K562 (cell line): ENCODE measurements at regions not wholly inside any gene's neighbourhood (a gene's known extent, or its start where the extent isn't known, plus 50 kb on each side); places are given as distances from the start of the nearest gene placed in this dataset.

Source experiments
- ATAC-seq: fragments of 200-7000 bp; cut with Tn5 transposase; 3 replicates; pipeline ENCODE4 v1.9.1; 2020; ENCODE audit warnings: moderate library complexity
- BruUV-seq: library from RNA; stranded (reverse); fragments of 400-500 nt; replicated peaks from 2 replicates; lab custom pipeline; 2021; lab: Mats Ljungman, UMichigan
- CTCF ChIA-PET: fragments of 300-600 bp; formaldehyde crosslinking; extraction: SDS; loops from one replicate; lab custom pipeline; 2021; ENCODE audit warnings: low intra/inter-chr PET ratio; lab: Yijun Ruan, JAX
- POLR2A ChIA-PET: fragments of 300-600, 350-650 bp; sonication (Branson Sonifier 250); formaldehyde crosslinking; extraction: SDS; loops from one replicate; lab custom pipeline; 2021; ENCODE audit warnings: antibody characterized with exemption, inconsistent platforms; lab: Yijun Ruan, JAX
- DNase-seq, 4 experiments: peaks; one replicate each; pipeline versions ENCODE4 v3.0.0 to v3.0.0-alpha.2; 2011 to 2018; ENCODE audit warnings: low spot score in 3 of 4, mixed read lengths in 3 of 4; ENCODE audit errors: extremely low read depth in 1 of 4
- FAIRE-seq: peaks from 2 replicates; lab custom pipeline; 2011; peaks lifted over from hg19 to GRCh38; lab: Jason Lieb, UNC
- H2AFZ ChIP-seq: 2 replicates; pipeline ENCODE4 v1.6.0; 2011; ENCODE audit warnings: low read depth, low read length, control low read depth, inconsistent platforms
- H3K27ac ChIP-seq: fragments of 200-600 bp; 3 replicates; pipeline ENCODE4 v1.8.0; 2011; ENCODE audit warnings: low read depth, mild to moderate bottlenecking, control low read depth, inconsistent platforms, low read length, moderate library complexity, mixed read lengths; ENCODE audit errors: extremely low read depth
- H3K27me3 ChIP-seq, 2 experiments: fragments of 300-600 bp in 1 of 2; 2 replicates in 1 of 2; 3 replicates in 1 of 2; pipeline versions ENCODE4 v1.6.0 to v1.8.0; 2011; ENCODE audit warnings: inconsistent platforms in 2 of 2, low read length in 2 of 2, mild to moderate bottlenecking in 1 of 2, mixed read lengths in 1 of 2, moderate library complexity in 1 of 2; ENCODE audit not compliant: control insufficient read depth in 2 of 2, insufficient read depth in 2 of 2
- H3K36me3 ChIP-seq: fragments of 300-600 bp; 3 replicates; pipeline ENCODE4 v1.8.0; 2011; ENCODE audit warnings: mild to moderate bottlenecking, low read length, inconsistent platforms; ENCODE audit not compliant: control insufficient read depth, insufficient read depth
- H3K4me1 ChIP-seq, 2 experiments: fragments of 200-600 bp in 1 of 2; replicated peaks in 1 of 2; 2 replicates in 1 of 2; 3 replicates in 1 of 2; pipeline versions ENCODE4 v1.5.1 to v1.8.0; 2011; ENCODE audit warnings: inconsistent platforms in 2 of 2, low read length in 2 of 2, mild to moderate bottlenecking in 1 of 2, mixed read lengths in 1 of 2, moderate library complexity in 1 of 2; ENCODE audit not compliant: control insufficient read depth in 2 of 2, insufficient read depth in 2 of 2
- H3K4me2 ChIP-seq: 2 replicates; pipeline ENCODE4 v1.6.1; 2011; ENCODE audit warnings: low read length, control low read depth, inconsistent platforms, mixed read lengths; ENCODE audit not compliant: insufficient read depth
- H3K4me3 ChIP-seq: fragments of 200-600 bp; sonication (generic), shearing (Covaris generic); 2 replicates; pipeline ENCODE4 v1.5.1; 2016; ENCODE audit warnings: control low read depth, inconsistent platforms
- H3K79me2 ChIP-seq: fragments of 200-600 bp; 3 replicates; pipeline ENCODE4 v1.8.0; 2011; ENCODE audit warnings: low read length, inconsistent platforms; ENCODE audit not compliant: control insufficient read depth, insufficient read depth
- H3K9ac ChIP-seq, 2 experiments: 2 replicates each; pipeline versions ENCODE4 v1.6.0 to v1.6.1; 2011; ENCODE audit warnings: low read depth in 2 of 2, low read length in 2 of 2, control low read depth in 1 of 2, inconsistent platforms in 1 of 2, mild to moderate bottlenecking in 1 of 2, mixed read lengths in 1 of 2; ENCODE audit not compliant: insufficient read depth in 1 of 2
- H3K9me1 ChIP-seq: one replicate; pipeline ENCODE4 v1.6.0; 2011; ENCODE audit warnings: inconsistent platforms, mild to moderate bottlenecking, low read length, moderate library complexity; ENCODE audit not compliant: control insufficient read depth, insufficient read depth
- H3K9me3 ChIP-seq: replicated peaks from 2 replicates; pipeline ENCODE4 v1.5.1; 2011; ENCODE audit warnings: low read depth, low read length, inconsistent platforms; ENCODE audit not compliant: control insufficient read depth, insufficient read depth
- H4K20me1 ChIP-seq: replicated peaks from 2 replicates; pipeline ENCODE4 v1.6.1; 2011; ENCODE audit warnings: low read length, inconsistent platforms, mixed read lengths; ENCODE audit not compliant: control insufficient read depth, insufficient read depth
- BCL6 ChIP-seq: fragments of 250-450 bp; sonication (Bioruptor Pico); IDR thresholded peaks from 2 replicates; pipeline ENCODE4 v1.4.0; 2020
- EP300 ChIP-seq: IDR thresholded peaks from 2 replicates; pipeline ENCODE4 v1.6.1; 2012; ENCODE audit warnings: low read length, improper control_type of control experiment
- FOXM1 ChIP-seq, 2 experiments: fragments of 450-650 bp in 1 of 2; sonication (generic) in 1 of 2; formaldehyde crosslinking in 1 of 2; IDR thresholded peaks; 2 replicates each; pipeline versions ENCODE4 v1.6.1 to v1.9.0; 2017 to 2022; ENCODE audit warnings: low read depth in 2 of 2, mild to moderate bottlenecking in 2 of 2, missing genetic modification reagents in 1 of 2, moderate library complexity in 1 of 2
- NRF1 ChIP-seq, 2 experiments: fragments of 450-650 bp; IDR thresholded peaks in 1 of 2; conservative IDR thresholded peaks in 1 of 2; 2 replicates each; pipeline ENCODE4 v1.6.1; 2014; ENCODE audit warnings: mild to moderate bottlenecking in 2 of 2
- ZBTB7A ChIP-seq: IDR thresholded peaks from 2 replicates; pipeline ENCODE4 v1.6.1; 2011; ENCODE audit warnings: low read depth, mild to moderate bottlenecking, low read length, moderate library complexity, borderline replicate concordance; ENCODE audit not compliant: control insufficient read depth
- ZFP1 ChIP-seq: fragments of 450-650 bp; formaldehyde crosslinking; IDR thresholded peaks from 2 replicates; pipeline ENCODE4 v1.4.0; 2020; ENCODE audit warnings: mild to moderate bottlenecking, mixed read lengths
- ZNF121 ChIP-seq: sonication (generic); formaldehyde crosslinking; conservative IDR thresholded peaks from 2 replicates; pipeline ENCODE4 v1.8.0; 2022; ENCODE audit warnings: missing genetic modification reagents
- WGBS: fragments of 100-300 bp; shearing (Covaris generic); methylation state at CpG from one replicate; pipeline ENCODE4 v1.1.6; 2016; ENCODE audit warnings: low coverage, mixed read lengths; ENCODE audit not compliant: insufficient coverage; ENCODE audit errors: missing lambda C conversion rate; 5-methylcytosine and 5-hydroxymethylcytosine counted together
- in situ Hi-C: fragments of 300-500 bp; cut with MboI; formaldehyde crosslinking; loops from 4 replicates; pipeline ENCODE4 v1.15.0; 2018; ENCODE audit warnings: inconsistent platforms, mixed read lengths
- intact Hi-C: fragments of 100-400 bp; cut with micrococcal nuclease; formaldehyde crosslinking; loops from 2 replicates; pipeline ENCODE4 v1.14.2; 2022

DNA sequence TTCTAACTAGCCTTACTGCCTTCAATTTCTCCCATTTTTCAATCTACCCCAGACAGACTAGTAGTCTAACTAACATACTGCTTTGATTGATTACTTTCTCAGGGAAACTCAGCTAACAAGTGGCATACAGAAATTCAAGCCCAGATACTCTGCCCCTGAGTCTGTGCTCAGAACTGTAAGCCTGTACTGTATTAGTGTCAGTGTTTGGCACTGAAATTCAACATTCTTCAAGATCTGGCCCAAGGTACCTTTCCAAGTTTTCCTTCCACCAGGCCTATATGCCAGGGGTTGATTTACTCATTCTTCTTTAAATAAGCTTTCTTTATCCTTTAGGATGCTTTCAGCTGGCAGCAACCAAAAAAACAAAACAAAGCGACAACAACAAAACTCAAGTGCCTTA lies 433.2 kb upstream of the MARCKS start:
- in situ Hi-C loops (no loop called here), intact Hi-C loops (no loop called here)
- no TSS peak for BruUV-seq
- no peaks in the 10 kb centered on the region for H3K27me3 ChIP-seq
- H3K9ac ChIP-seq: no peak overlapping the region
- no peak overlapping the region for H2AFZ ChIP-seq
- H3K27ac ChIP-seq: no peak overlapping the region
- FAIRE-seq: no peak
- no peak for TF ChIP-seq NRF1 (conservative IDR thresholded peaks at IDR 0.05 in 1 of 2, IDR thresholded peaks at IDR 0.05 in 1 of 2)
- no peak for TF ChIP-seq ZNF121 (CRISPR knock-in tag)
- TF ChIP-seq BCL6 (CRISPR knock-in tag): no peak
- no peak for TF ChIP-seq ZBTB7A
- no peak for TF ChIP-seq EP300
- TF ChIP-seq ZFP1 (CRISPR knock-in tag): no peak
- TF ChIP-seq FOXM1 (IDR thresholded peaks at IDR 0.05; ENCODE audit: low read depth): no peak
- TF ChIP-seq FOXM1 (CRISPR knock-in tag; IDR thresholded peaks at IDR 0.05; ENCODE audit: low read depth): no peak
- no peaks in the 10 kb centered on the region for H3K9me3 ChIP-seq
- H3K4me3 ChIP-seq: no peak overlapping the region
- WGBS: 4% methylated on average over 1 of the region's 1 CpG
- no peak for DNase-seq
- no peaks in the 10 kb centered on the region for H3K4me1 ChIP-seq
- ATAC-seq: no peak
- no peaks in the 10 kb centered on the region for H4K20me1 ChIP-seq
- no peaks in the 10 kb centered on the region for H3K36me3 ChIP-seq
- ChIA-PET POLR2A (no interaction called here), CTCF (no interaction called here)
- no peaks in the 10 kb centered on the region for H3K9me1 ChIP-seq
- H3K79me2 ChIP-seq: no peaks in the 10 kb centered on the region
- H3K4me2 ChIP-seq: no peak overlapping the region
